ENCODE measurements at regions not wholly inside any gene's neighbourhood (a gene's known extent, or its start where the extent isn't known, plus 50 kb on each side); places are given as distances from the start of the nearest gene placed in this dataset.
"Not testable (repeated sequence)": the region's sequence is repeated elsewhere in the genome, so short reads cannot be mapped to it uniquely, and the experiment has no call there.

GRCh38 chr3:75237053-75237452 is 427.1 kb upstream of the FRG2C start:
- 91 to 92% (median 91%) methylated on average over 1 of the region's 1 CpG for WGBS, 3 donors
- no peak for DNase-seq

GRCh38 chr3:75237477-75237876 is 426.7 kb upstream of the FRG2C start:
- DNase-seq, result no peak
- Histone ChIP-seq H3K4me3 (no peak overlapping the region), H3K36me3 (no peaks in the 10 kb centered on the region), H3K27me3 (no peaks in the 10 kb centered on the region), H3K27ac (no peak overlapping the region), H3K4me1 (ENCODE audit: insufficient read depth) (no peaks in the 10 kb centered on the region), H3K9me3 (no peaks in the 10 kb centered on the region)
- WGBS, 3 donors, result 50 to 58% (median 54%) methylated on average over 3 of the region's 3 CpGs
- intact Hi-C loops (cut with DNase I), result no loop called here
- TF ChIP-seq POLR2A (IDR thresholded peaks at IDR 0.05), result no peak
- TF ChIP-seq EP300 (IDR thresholded peaks at IDR 0.05), result no peak
- TF ChIP-seq CTCF (IDR thresholded peaks at IDR 0.05), result no peak

More at GRCh38 chr3:75237053-75237452, 427.1 kb upstream of the FRG2C start:
- Histone ChIP-seq H3K27ac (no peak overlapping the region), H3K4me3 (no peak overlapping the region), H3K36me3 (no peaks in the 10 kb centered on the region), H3K4me1 (ENCODE audit: insufficient read depth) (no peaks in the 10 kb centered on the region), H3K27me3 (no peaks in the 10 kb centered on the region), H3K9me3 (no peaks in the 10 kb centered on the region)
- intact Hi-C loops (cut with DNase I), result no loop called here
- TF ChIP-seq POLR2A (IDR thresholded peaks at IDR 0.05), result no peak
- TF ChIP-seq CTCF (IDR thresholded peaks at IDR 0.05), result no peak
- TF ChIP-seq EP300 (IDR thresholded peaks at IDR 0.05), result no peak

GRCh38 chr3:75241226-75241962 is 422.7 kb upstream of the FRG2C start:
- WGBS, 3 donors, result 36 to 53% (median 48%) methylated on average over 5 of the region's 5 CpGs
- H3K4me1 ChIP-seq (ENCODE audit: insufficient read depth); H3K27ac ChIP-seq; intact Hi-C loops (cut with DNase I); H3K36me3 ChIP-seq; H3K9me3 ChIP-seq; H3K27me3 ChIP-seq; DNase-seq; H3K4me3 ChIP-seq: not testable (repeated sequence)

- Histone ChIP-seq H3K4me1 (ENCODE audit: insufficient read depth) (no peaks in the 10 kb centered on the region), H3K9me3 (no peaks in the 10 kb centered on the region), H3K27ac (no peak overlapping the region), H3K4me3 (no peak overlapping the region), H3K27me3 (no peaks in the 10 kb centered on the region), H3K36me3 (no peaks in the 10 kb centered on the region)
- DNase-seq, result no peak
- WGBS, 3 donors, result 72 to 83% (median 75%) methylated on average over 4 of the region's 4 CpGs
- TF ChIP-seq EP300 (IDR thresholded peaks at IDR 0.05) (no peak), CTCF (IDR thresholded peaks at IDR 0.05) (no peak), POLR2A (IDR thresholded peaks at IDR 0.05) (no peak)
- intact Hi-C loops (cut with DNase I), result no loop called here
Measured at GRCh38 chr3:75242012-75242735, 422.0 kb upstream of the FRG2C start.

- H3K27me3 ChIP-seq, result no peaks in the 10 kb centered on the region
- H3K9me3 ChIP-seq, result no peaks in the 10 kb centered on the region
- intact Hi-C loops (cut with DNase I), result no loop called here
- H3K36me3 ChIP-seq, result no peaks in the 10 kb centered on the region
- no peak overlapping the region for H3K4me3 ChIP-seq
- TF ChIP-seq POLR2A (IDR thresholded peaks at IDR 0.05), result no peak
- TF ChIP-seq EP300 (IDR thresholded peaks at IDR 0.05), result no peak
- TF ChIP-seq CTCF (IDR thresholded peaks at IDR 0.05), result no peak
- H3K27ac ChIP-seq, result no peak overlapping the region
- no peaks in the 10 kb centered on the region for H3K4me1 ChIP-seq (ENCODE audit: insufficient read depth)
- no peak for DNase-seq
Measured at GRCh38 chr3:75248974-75249373, 415.2 kb upstream of the FRG2C start.
